GM10248 (cell line): ENCODE measurements at regions not wholly inside any gene's neighbourhood (a gene's known extent, or its start where the extent isn't known, plus 50 kb on each side); places are given as distances from the start of the nearest gene placed in this dataset.
"Not testable (repeated sequence)": the region's sequence is repeated elsewhere in the genome, so short reads cannot be mapped to it uniquely, and the experiment has no call there.

ENCODE experiments used
- CTCF ChIA-PET: fragments of 300-600 bp; sonication (Branson Sonifier 250); formaldehyde crosslinking; extraction: SDS; loops from one replicate; lab custom pipeline; 2021; ENCODE audit warnings: antibody characterized with exemption; lab: Yijun Ruan, JAX
- POLR2A ChIA-PET: fragments of 350-650 bp; sonication (Branson Sonifier 250); formaldehyde crosslinking; extraction: SDS; loops from one replicate; lab custom pipeline; 2020; ENCODE audit warnings: antibody characterized with exemption; lab: Yijun Ruan, JAX
- DNase-seq: peaks from one replicate; pipeline ENCODE4 v3.0.0; 2012; ENCODE audit errors: extremely low spot score
- CTCF ChIP-seq: IDR thresholded peaks from 2 replicates; pipeline ENCODE4 v1.5.1; 2012; ENCODE audit warnings: mild to moderate bottlenecking, low read depth; ENCODE audit errors: extremely low read depth, missing control alignments, control extremely low read depth

DNA sequence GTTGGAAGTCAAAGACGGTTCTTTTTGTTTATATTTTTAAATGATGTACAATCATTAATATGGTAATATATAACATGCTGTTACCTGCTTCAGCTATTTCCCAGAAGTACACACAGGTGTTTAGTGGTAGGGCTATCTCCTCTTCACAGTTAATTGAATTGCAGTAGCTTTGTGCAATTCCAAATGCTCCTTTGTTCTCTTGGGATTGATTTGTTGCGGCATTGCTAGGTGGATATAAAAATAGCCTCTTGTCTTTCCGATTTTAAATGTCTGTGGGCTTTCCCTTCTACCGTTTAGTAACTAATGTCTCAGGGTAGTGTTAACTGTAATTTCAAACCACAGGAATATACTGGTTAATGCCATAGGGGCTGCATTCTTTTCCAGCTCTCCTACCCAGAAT, 307.6 kb upstream of the SLITRK3 start:
- DNase-seq = no peak
- TF ChIP-seq CTCF = no peak
- ChIA-PET CTCF (no interaction called here), POLR2A (no interaction called here)

DNA sequence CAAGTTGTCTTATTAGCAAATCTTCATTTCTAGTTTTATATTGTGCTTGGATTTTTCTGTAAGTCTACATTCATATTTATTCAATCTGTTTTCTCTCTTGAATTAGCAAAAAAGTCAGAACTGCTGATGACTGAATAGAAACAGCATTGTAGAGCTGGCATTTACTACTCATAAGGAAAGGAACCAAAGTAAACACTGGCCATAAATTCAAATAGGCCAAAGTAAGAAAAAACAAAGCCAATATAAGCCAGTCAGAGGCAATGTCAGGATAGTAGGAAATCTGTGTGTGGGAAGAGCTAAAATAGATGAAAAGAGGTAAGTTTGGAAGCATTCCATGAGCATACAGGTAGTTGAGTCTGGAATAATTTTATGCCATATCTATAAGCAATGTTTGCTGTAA, 307.2 kb upstream of the SLITRK3 start:
- ChIA-PET POLR2A (no interaction called here), CTCF (no interaction called here)
- TF ChIP-seq CTCF = no peak
- no peak for DNase-seq

DNA sequence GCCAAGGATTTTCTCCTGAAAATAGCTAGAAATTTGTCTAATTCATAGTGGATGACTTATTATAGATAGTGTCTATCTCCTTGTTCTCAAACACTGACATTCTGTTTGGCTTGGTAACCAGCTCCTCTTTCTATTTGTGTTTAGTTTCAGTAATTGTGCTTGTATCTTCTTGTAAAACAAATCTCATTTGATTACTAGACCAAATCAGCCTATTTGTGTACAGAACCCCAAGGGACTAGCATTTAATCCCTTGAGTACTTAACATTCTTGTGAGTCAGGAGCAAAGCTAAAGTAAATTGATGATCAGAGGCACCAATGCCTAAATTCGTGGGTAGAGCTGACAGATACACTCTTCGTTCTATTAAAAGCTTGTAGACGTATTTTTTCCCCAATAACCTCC, 306.5 kb upstream of the SLITRK3 start:
- CTCF ChIA-PET = no interaction called here
- TF ChIP-seq CTCF = no peak

GRCh38 chr3:165498742-165499141, 302.6 kb upstream of the SLITRK3 start:
- CTCF ChIA-PET, POLR2A ChIA-PET, DNase-seq: not testable (repeated sequence)

More for the DNA sequence above, 306.5 kb upstream of the SLITRK3 start:
- DNase-seq = no peak
- POLR2A ChIA-PET = no interaction called here

GRCh38 chr3:165491487-165491886, 295.3 kb upstream of the SLITRK3 start:
- POLR2A ChIA-PET = no interaction called here
- no peak for TF ChIP-seq CTCF
- DNase-seq = no peak
- CTCF ChIA-PET = no interaction called here

DNA sequence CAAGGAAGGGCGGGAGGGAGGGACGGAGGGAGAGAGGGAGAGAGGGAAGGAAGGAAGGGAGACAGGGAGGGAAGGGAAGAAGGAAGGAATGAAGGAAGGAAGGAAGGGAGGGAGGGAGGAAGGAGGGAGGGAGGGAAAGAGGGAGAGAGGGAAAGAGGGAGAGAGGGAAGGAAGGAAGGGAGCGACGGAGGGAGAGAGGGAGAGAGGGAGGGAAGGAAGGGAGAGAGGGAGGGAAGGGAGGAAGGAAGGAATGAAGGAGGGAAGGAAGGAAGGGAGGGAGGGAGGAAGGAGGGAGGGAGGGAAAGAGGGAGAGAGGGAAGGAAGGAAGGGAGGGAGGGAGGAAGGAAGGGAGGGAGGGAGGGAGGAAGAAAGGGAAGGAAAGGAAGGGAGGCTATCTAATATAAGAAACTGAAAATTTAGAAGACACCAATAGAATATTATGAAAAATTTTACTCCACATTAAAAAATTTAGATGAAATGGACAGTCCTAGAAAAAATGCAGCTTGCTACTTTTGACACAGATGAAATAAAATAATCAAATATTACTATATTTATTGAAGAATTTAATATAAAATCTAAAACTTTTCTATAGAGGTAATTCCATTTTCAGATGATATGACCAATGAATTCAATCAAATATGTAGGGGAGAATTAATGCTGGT, 280.3 kb upstream of the SLITRK3 start:
- CTCF ChIA-PET = no interaction called here
- no peak for TF ChIP-seq CTCF
- no peak for DNase-seq
- POLR2A ChIA-PET = no interaction called here

- DNase-seq = no peak
- TF ChIP-seq CTCF = no peak
- POLR2A ChIA-PET = no interaction called here
- CTCF ChIA-PET = interaction anchor here (1.1 to 1.9 kb wide), 2 partner anchors 14 to 26 kb away, joined by 3 to 6 read pairs; no protein-coding TSS in a partner anchor
Measured at GRCh38 chr3:165466856-165467255, 270.7 kb upstream of the SLITRK3 start.
